Smooth muscle cell (in vitro differentiated cells): ENCODE measurements at regions not wholly inside any gene's neighbourhood (a gene's known extent, or its start where the extent isn't known, plus 50 kb on each side); places are given as distances from the start of the nearest gene placed in this dataset.

ENCODE experiments used
- DNase-seq: peaks from one replicate; lab custom pipeline; 2025; ENCODE audit not compliant: unreplicated experiment; lab: John Stamatoyannopoulos, UW
- H2AFZ ChIP-seq: fragments of 200-600 bp; sonication (generic); 2 replicates; pipeline ENCODE4 v1.6.0; 2016; ENCODE audit warnings: antibody characterized with exemption, low read depth, mild to moderate bottlenecking
- H3F3A ChIP-seq: fragments of 200-600 bp; sonication (generic); 2 replicates; pipeline ENCODE4 v1.6.0; 2017; ENCODE audit warnings: antibody characterized with exemption, low read depth
- H3K27ac ChIP-seq: fragments of 200-600 bp; sonication (generic); 2 replicates; pipeline ENCODE4 v1.5.1; 2016; ENCODE audit warnings: low read depth, mild to moderate bottlenecking
- H3K27me3 ChIP-seq: fragments of 200-600 bp; sonication (generic); 2 replicates; pipeline ENCODE4 v1.6.1; 2016; ENCODE audit warnings: low read depth, mild to moderate bottlenecking
- H3K36me3 ChIP-seq: fragments of 200-600 bp; sonication (generic); 2 replicates; pipeline ENCODE4 v1.5.1; 2016; ENCODE audit warnings: low read depth
- H3K4me1 ChIP-seq: fragments of 200-600 bp; sonication (generic); 2 replicates; pipeline ENCODE4 v1.5.1; 2016; ENCODE audit warnings: low read depth
- H3K4me2 ChIP-seq: fragments of 200-600 bp; sonication (generic); 2 replicates; pipeline ENCODE4 v1.6.0; 2016; ENCODE audit warnings: mild to moderate bottlenecking
- H3K4me3 ChIP-seq: fragments of 200-600 bp; sonication (generic); 2 replicates; pipeline ENCODE4 v1.5.1; 2016; ENCODE audit warnings: mild to moderate bottlenecking
- H3K79me2 ChIP-seq: fragments of 200-600 bp; sonication (generic); 2 replicates; pipeline ENCODE4 v1.6.0; 2016; ENCODE audit warnings: low read depth, mild to moderate bottlenecking
- H3K9ac ChIP-seq: fragments of 200-600 bp; sonication (generic); 2 replicates; pipeline ENCODE4 v1.6.0; 2016; ENCODE audit warnings: low read depth
- H3K9me3 ChIP-seq: fragments of 200-600 bp; sonication (generic); replicated peaks from 2 replicates; pipeline ENCODE4 v1.5.1; 2016; ENCODE audit warnings: low read depth
- H4K20me1 ChIP-seq: fragments of 200-600 bp; sonication (generic); 2 replicates; pipeline ENCODE4 v1.6.0; 2016; ENCODE audit warnings: low read depth
- CTCF ChIP-seq: fragments of 200-600 bp; sonication (generic); IDR thresholded peaks from 2 replicates; pipeline ENCODE4 v1.5.1; 2017; ENCODE audit warnings: borderline replicate concordance, mild to moderate bottlenecking, antibody characterized with exemption; ENCODE audit not compliant: insufficient read depth, poor library complexity, severe bottlenecking
- WGBS: methylation state at CpG from one replicate; pipeline ENCODE4 v1.1.7; 2016; ENCODE audit warnings: low lambda C conversion rate; 5-methylcytosine and 5-hydroxymethylcytosine counted together

- H3K9me3 ChIP-seq = no peaks in the 10 kb centered on the region
- H3K4me2 ChIP-seq = no peak overlapping the region
- H2AFZ ChIP-seq = no peak overlapping the region
- DNase-seq = no peak
- no peaks in the 10 kb centered on the region for H4K20me1 ChIP-seq
- no peak overlapping the region for H3K4me3 ChIP-seq
- TF ChIP-seq CTCF = no peak
- no peaks in the 10 kb centered on the region for H3K79me2 ChIP-seq
- H3K27me3 ChIP-seq = peaks cover 6% of the 10 kb centered on the region
- no peaks in the 10 kb centered on the region for H3K4me1 ChIP-seq
- H3F3A ChIP-seq = no peaks in the 10 kb centered on the region
- H3K36me3 ChIP-seq = no peaks in the 10 kb centered on the region
- no peak overlapping the region for H3K9ac ChIP-seq
- WGBS = 46% methylated on average over 5 of the region's 5 CpGs
- no peak overlapping the region for H3K27ac ChIP-seq
Measured at GRCh38 chr1:29385966-29386365, 149.6 kb downstream of the PTPRU start.

GRCh38 chr1:29384496-29385015 is 148.2 kb downstream of the PTPRU start:
- Histone ChIP-seq H3F3A (no peaks in the 10 kb centered on the region), H3K9ac (no peak overlapping the region), H3K27ac (no peak overlapping the region), H3K9me3 (no peaks in the 10 kb centered on the region), H3K27me3 (peaks cover 6% of the 10 kb centered on the region), H3K4me3 (no peak overlapping the region), H3K36me3 (no peaks in the 10 kb centered on the region), H3K4me1 (no peaks in the 10 kb centered on the region), H3K4me2 (no peak overlapping the region), H3K79me2 (no peaks in the 10 kb centered on the region), H4K20me1 (no peaks in the 10 kb centered on the region), H2AFZ (no peak overlapping the region)
- no peak for DNase-seq
- 89% methylated on average over 9 of the region's 9 CpGs for WGBS
- no peak for TF ChIP-seq CTCF

GRCh38 chr1:29383746-29384371 is 147.5 kb downstream of the PTPRU start:
- 61% methylated on average over 7 of the region's 7 CpGs for WGBS
- H3F3A ChIP-seq = no peaks in the 10 kb centered on the region
- no peak overlapping the region for H2AFZ ChIP-seq
- no peaks in the 10 kb centered on the region for H3K4me1 ChIP-seq
- no peaks in the 10 kb centered on the region for H4K20me1 ChIP-seq
- peaks cover 3% of the 10 kb centered on the region for H3K9me3 ChIP-seq
- no peak for TF ChIP-seq CTCF
- H3K4me2 ChIP-seq = no peak overlapping the region
- no peak overlapping the region for H3K9ac ChIP-seq
- H3K27me3 ChIP-seq = peaks cover 6% of the 10 kb centered on the region
- no peak for DNase-seq
- H3K4me3 ChIP-seq = no peak overlapping the region
- H3K27ac ChIP-seq = no peak overlapping the region
- no peaks in the 10 kb centered on the region for H3K79me2 ChIP-seq
- H3K36me3 ChIP-seq = no peaks in the 10 kb centered on the region
